Ovary (tissue), 7 donors: ENCODE measurements at regions not wholly inside any gene's neighbourhood (a gene's known extent, or its start where the extent isn't known, plus 50 kb on each side); places are given as distances from the start of the nearest gene placed in this dataset.

Source experiments
- DNase-seq, 5 donors: peaks; one replicate each; pipeline ENCODE4 v3.0.0-alpha.2; 2019 to 2020
- H3K27ac ChIP-seq, 2 donors: fragments of 200-600 bp; one replicate each; pipeline versions ENCODE4 v1.5.1 to v1.8.0; 2019 to 2022
- H3K27me3 ChIP-seq: fragments of 200-600 bp; one replicate; pipeline ENCODE4 v1.8.0; 2022
- H3K36me3 ChIP-seq: fragments of 200-600 bp; sonication (generic); one replicate; pipeline ENCODE4 v1.5.1; 2019
- H3K4me1 ChIP-seq: one replicate; pipeline ENCODE4 v1.8.1; 2013; ENCODE audit warnings: mild to moderate bottlenecking, moderate library complexity; ENCODE audit not compliant: insufficient read depth
- H3K4me3 ChIP-seq: fragments of 200-600 bp; sonication (generic); one replicate; pipeline ENCODE4 v1.5.1; 2017
- H3K9me3 ChIP-seq, 2 donors: fragments of 200-600 bp in 1 of 2; sonication (generic) in 1 of 2; one replicate each; pipeline versions ENCODE4 v1.5.1 to v1.8.1; 2013 to 2019; ENCODE audit warnings: mild to moderate bottlenecking in 1 of 2, moderate library complexity in 1 of 2
- EP300 ChIP-seq: sonication (generic); formaldehyde crosslinking; IDR thresholded peaks from one replicate; pipeline ENCODE4 v1.6.1; 2017; ENCODE audit warnings: antibody characterized with exemption
- POLR2A ChIP-seq: fragments of 450-650 bp; IDR thresholded peaks from one replicate; pipeline ENCODE4 v1.6.1; 2017; ENCODE audit warnings: antibody characterized with exemption, mild to moderate bottlenecking, moderate library complexity
- WGBS, 3 donors: extraction: QIAGEN DNeasy Blood & Tissue Kit in 1 of 3; methylation state at CpG; one replicate each; pipeline versions ENCODE4 v1.1.5 to v1.1.7; 2013 to 2017; 5-methylcytosine and 5-hydroxymethylcytosine counted together
- intact Hi-C, 4 donors: fragments of 100-400 bp; cut with DNase I; formaldehyde crosslinking; loops; one replicate each; pipeline versions ENCODE4 v1.11.0 to v1.15.1; 2022 to 2023
- TF ChIP-seq, protein P1 (sequence below), 3 donors: fragments of 450-650 bp in 2 of 3; fragments of 200-600 bp in 1 of 3; IDR thresholded peaks; one replicate each; pipeline versions ENCODE4 v1.5.1 to v1.8.0; 2016 to 2022; ENCODE audit warnings: antibody characterized with exemption in 3 of 3, mild to moderate bottlenecking in 1 of 3
- donor health status: DM: no; HTN: no; CAD: no; lungs with moderate emphysema.
- donor health status: DM: no; HTN: no; CAD: no.
- donor health status: Bipolar disorder and iron deficiency.
- donor health status: DM: no; HTN: no; CAD: no.
- donor health status: DM: yes; HTN: yes; CAD: no.

DNA sequence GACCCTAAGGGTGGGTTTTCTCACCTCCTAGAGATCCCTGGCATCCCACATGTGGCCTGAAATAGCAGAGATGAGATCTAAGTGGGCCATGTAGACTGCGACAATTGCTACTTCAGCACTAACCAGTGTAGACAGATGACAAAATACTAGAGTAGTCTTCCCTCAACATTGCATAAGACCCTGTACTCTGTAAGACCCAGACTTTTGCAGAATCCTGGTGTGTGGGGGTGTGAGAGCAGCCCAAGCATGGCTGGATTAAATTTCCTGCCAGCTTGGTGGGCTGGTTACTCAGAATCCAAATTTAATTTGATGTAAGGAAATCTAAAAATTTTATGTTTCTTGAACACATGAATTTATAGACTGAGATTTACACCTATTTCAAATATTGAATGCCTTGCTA, 88.3 kb downstream of the ZNF365 start:
- H3K27me3 ChIP-seq, result no peaks in the 10 kb centered on the region
- H3K27ac ChIP-seq, result no peak overlapping the region
- no peak for DNase-seq
- no peak overlapping the region for H3K4me3 ChIP-seq
- intact Hi-C loops, result no loop called here
- WGBS, 3 donors, result 100% methylated on average over 1 of the region's 1 CpG
- TF ChIP-seq POLR2A, result no peak
- TF ChIP-seq EP300, result no peak
- TF ChIP-seq, protein P1, sequence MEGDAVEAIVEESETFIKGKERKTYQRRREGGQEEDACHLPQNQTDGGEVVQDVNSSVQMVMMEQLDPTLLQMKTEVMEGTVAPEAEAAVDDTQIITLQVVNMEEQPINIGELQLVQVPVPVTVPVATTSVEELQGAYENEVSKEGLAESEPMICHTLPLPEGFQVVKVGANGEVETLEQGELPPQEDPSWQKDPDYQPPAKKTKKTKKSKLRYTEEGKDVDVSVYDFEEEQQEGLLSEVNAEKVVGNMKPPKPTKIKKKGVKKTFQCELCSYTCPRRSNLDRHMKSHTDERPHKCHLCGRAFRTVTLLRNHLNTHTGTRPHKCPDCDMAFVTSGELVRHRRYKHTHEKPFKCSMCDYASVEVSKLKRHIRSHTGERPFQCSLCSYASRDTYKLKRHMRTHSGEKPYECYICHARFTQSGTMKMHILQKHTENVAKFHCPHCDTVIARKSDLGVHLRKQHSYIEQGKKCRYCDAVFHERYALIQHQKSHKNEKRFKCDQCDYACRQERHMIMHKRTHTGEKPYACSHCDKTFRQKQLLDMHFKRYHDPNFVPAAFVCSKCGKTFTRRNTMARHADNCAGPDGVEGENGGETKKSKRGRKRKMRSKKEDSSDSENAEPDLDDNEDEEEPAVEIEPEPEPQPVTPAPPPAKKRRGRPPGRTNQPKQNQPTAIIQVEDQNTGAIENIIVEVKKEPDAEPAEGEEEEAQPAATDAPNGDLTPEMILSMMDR (IDR thresholded peaks at IDR 0.05), result no peak
- peaks cover 2% of the 10 kb centered on the region for H3K4me1 ChIP-seq
- no peaks in the 10 kb centered on the region for H3K36me3 ChIP-seq
- H3K9me3 ChIP-seq, result no peaks in the 10 kb centered on the region

DNA sequence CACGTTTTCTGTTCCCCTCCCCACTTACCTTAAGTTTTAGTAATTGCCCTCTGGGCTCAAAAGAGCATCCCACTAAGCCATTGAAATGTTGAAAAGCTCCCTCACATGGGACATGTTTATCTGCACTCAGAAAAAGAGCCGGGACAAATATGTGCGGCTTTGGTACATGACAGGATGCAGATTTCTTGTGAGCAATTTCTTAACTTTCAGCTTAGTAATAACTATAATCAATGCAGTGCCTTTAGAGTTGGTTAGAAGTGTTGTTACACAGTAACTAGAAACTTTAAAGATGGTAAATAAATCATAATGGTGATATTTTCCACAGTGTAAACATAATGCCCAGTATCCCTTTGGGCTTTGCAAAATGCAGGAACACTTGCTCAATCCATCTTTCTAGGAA, 89.2 kb downstream of the ZNF365 start:
- no peak for DNase-seq
- H3K4me1 ChIP-seq, result peaks cover 1% of the 10 kb centered on the region
- no peaks in the 10 kb centered on the region for H3K9me3 ChIP-seq
- TF ChIP-seq, protein P1 (IDR thresholded peaks at IDR 0.05), result no peak
- TF ChIP-seq EP300 (no peak), POLR2A (no peak)
- intact Hi-C loops, result no loop called here
- H3K4me3 ChIP-seq, result no peak overlapping the region
- 78 to 82% (median 80%) methylated on average over 3 of the region's 3 CpGs for WGBS, 3 donors
- H3K27ac ChIP-seq, result no peak overlapping the region
- H3K36me3 ChIP-seq, result no peaks in the 10 kb centered on the region
- H3K27me3 ChIP-seq, result no peaks in the 10 kb centered on the region

DNA sequence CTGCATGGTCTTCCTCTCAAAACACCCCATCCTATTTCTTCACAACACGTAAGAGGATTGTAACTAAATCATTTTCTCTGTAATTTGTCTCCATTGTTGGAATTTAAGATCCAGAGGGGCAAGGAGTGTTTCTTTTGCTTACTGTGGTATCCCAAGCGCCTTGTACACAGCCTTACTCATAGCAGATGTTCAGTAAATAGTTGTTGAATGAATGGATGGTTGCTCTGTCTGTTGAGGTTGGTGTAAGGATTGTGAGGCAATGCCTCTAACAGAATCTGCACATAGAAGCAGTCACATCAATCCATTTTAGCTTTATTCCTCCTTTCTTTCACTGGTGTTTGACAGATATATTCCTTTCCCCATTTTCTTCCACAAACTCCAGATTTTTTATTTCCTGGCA, 90.1 kb downstream of the ZNF365 start:
- Histone ChIP-seq H3K4me3 (no peak overlapping the region), H3K9me3 (no peaks in the 10 kb centered on the region), H3K27ac (no peak overlapping the region), H3K4me1 (peaks cover 1% of the 10 kb centered on the region), H3K27me3 (no peaks in the 10 kb centered on the region), H3K36me3 (no peaks in the 10 kb centered on the region)
- intact Hi-C loops, result no loop called here
- 83 to 92% (median 87%) methylated on average over 2 of the region's 2 CpGs for WGBS, 3 donors
- TF ChIP-seq EP300 (no peak), POLR2A (no peak)
- TF ChIP-seq, protein P1 (IDR thresholded peaks at IDR 0.05), result no peak
- DNase-seq, result no peak

DNA sequence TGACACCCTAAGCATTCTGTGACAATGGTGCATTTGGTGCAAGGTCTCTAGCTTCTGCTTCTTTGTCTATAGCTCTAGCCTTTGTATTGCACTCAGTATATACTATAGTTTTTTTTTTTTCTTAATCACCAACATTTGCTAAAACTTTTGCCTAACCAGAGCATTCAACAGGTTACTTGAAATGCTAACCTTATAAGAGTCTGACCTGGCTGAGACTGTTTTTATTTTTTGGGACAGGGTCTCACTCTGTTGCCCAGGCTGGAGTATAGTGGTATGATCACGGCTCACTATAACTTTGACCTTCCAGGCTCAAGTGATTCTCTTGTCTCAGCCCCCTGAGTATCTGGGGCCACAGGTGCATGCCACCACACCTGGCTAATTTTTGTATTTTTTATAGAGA, 92.4 kb downstream of the ZNF365 start:
- Histone ChIP-seq H3K4me3 (no peak overlapping the region), H3K4me1 (no peaks in the 10 kb centered on the region), H3K27me3 (no peaks in the 10 kb centered on the region), H3K9me3 (no peaks in the 10 kb centered on the region), H3K36me3 (no peaks in the 10 kb centered on the region), H3K27ac (no peak overlapping the region)
- 92 to 96% (median 95%) methylated on average over 1 of the region's 1 CpG for WGBS, 3 donors
- no peak for DNase-seq
- intact Hi-C loops, result no loop called here
- no peak for TF ChIP-seq EP300
- TF ChIP-seq, protein P1 (IDR thresholded peaks at IDR 0.05), result no peak
- no peak for TF ChIP-seq POLR2A

DNA sequence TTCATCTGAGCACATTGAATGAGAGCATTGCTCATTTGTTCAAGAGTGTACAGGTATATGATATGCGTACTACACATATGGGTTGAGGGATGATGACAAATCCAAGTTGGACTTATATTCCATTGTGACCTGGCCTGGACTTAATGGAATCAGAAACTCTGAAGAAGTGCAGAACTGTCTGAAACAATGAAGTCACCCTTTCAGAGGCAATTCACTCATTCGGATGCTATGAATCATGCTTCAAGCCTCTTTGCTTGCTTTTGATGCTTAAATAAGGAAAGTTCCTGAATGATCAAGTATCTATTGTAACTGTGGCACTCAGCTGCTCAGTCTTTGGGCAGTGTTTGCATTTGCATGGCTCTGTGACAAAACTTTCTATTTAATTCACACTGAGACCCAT, 93.4 kb downstream of the ZNF365 start:
- Histone ChIP-seq H3K36me3 (no peaks in the 10 kb centered on the region), H3K27ac (no peak overlapping the region), H3K4me1 (no peaks in the 10 kb centered on the region), H3K9me3 (no peaks in the 10 kb centered on the region), H3K27me3 (no peaks in the 10 kb centered on the region), H3K4me3 (no peak overlapping the region)
- no peak for DNase-seq
- WGBS, 3 donors, result 92 to 96% (median 94%) methylated on average over 2 of the region's 2 CpGs
- TF ChIP-seq POLR2A (no peak), EP300 (no peak)
- TF ChIP-seq, protein P1 (IDR thresholded peaks at IDR 0.05), result no peak
- intact Hi-C loops, result no loop called here
